GM18909 (cell line): ENCODE measurements at regions not wholly inside any gene's neighbourhood (a gene's known extent, or its start where the extent isn't known, plus 50 kb on each side); places are given as distances from the start of the nearest gene placed in this dataset.

Experiments used
- ATAC-seq: cut with Tn5 transposase; IDR thresholded peaks from one replicate; pipeline ENCODE4 v1.9.1; 2021; ENCODE audit warnings: mild to moderate bottlenecking; ENCODE audit not compliant: unreplicated experiment, poor library complexity

GRCh38 chr2:84292545-84292944, 166.5 kb downstream of the SUCLG1 start:
- ATAC-seq: no peak

GRCh38 chr2:84290537-84290936, 168.5 kb downstream of the SUCLG1 start:
- ATAC-seq: no peak

DNA sequence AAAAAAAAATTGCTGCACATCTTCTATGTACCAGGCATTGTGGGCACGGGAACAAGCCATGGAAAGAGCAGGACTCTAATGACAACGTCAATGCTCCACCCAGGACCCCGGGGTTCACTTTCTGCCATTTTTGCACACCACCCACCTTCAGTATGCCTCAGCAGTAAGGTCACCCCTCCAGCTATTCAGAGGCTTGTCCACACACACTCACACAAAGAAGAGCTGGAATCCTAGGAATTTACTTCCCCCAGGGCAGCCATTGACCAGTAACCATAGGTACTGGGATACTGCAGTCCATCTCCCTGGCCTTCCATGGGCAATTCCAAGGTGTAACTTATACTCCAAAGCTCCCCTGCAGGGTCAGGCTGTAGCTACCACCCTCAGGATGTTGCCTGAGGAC, 170.8 kb downstream of the SUCLG1 start:
- ATAC-seq: no peak

- ATAC-seq: no peak
Observed at GRCh38 chr2:84286878-84287277, 172.2 kb downstream of the SUCLG1 start.

DNA sequence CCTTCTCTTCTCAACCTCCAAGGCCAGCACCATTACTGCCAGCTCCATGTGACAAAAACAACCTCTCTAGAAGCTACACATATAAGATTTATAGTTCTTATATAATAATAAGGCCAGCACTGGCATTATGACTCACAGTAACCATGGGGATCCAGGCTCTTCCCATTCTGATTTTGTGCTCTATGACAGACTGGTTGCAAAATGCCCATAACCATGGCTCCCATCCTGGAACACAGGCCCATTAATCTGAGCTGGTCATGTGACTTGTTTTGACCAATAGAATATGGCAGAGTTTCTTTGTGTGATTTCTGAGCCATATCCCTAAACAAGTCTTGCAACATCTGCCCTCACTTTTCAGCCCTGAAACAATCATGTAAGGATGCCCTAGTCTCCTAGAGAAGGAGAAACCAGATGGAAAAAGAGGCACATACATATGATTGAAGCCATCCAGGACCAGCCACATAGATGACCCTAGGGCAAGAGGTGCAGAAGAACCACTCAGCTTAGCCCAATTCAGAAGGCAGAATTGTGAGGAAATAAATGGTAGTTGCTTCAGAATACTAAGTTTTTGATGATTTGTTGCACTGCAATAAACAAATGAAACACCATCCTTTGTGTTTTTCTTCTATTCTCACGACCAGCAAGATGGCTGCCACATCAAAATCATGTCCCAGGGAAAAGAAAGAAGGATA, 173.9 kb downstream of the SUCLG1 start:
- no peak for ATAC-seq

- ATAC-seq: no peak
Observed at GRCh38 chr2:84283506-84283905, 175.6 kb downstream of the SUCLG1 start.

GRCh38 chr2:84281510-84281909, 177.6 kb downstream of the SUCLG1 start:
- ATAC-seq: no peak

DNA sequence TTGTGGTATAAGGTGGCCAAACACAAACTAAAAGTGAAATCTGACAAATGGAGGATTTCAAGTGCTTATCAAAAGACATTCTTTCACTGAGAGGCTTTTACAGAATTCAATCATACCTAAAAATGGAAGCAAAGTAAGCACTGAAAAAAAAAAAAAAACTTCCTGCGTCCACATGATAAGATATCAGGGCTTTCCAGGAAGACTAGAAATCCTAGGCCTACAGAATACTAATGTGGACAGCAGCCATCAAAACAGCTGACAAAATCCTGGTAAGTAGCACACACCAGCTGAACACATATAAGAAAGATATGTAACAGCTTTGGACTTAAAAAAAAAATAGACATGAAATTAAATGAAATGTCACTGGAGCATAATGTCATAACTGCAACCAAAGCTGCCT, 178.2 kb downstream of the SUCLG1 start:
- no peak for ATAC-seq

GRCh38 chr2:84278386-84278785, 180.7 kb downstream of the SUCLG1 start:
- no peak for ATAC-seq

DNA sequence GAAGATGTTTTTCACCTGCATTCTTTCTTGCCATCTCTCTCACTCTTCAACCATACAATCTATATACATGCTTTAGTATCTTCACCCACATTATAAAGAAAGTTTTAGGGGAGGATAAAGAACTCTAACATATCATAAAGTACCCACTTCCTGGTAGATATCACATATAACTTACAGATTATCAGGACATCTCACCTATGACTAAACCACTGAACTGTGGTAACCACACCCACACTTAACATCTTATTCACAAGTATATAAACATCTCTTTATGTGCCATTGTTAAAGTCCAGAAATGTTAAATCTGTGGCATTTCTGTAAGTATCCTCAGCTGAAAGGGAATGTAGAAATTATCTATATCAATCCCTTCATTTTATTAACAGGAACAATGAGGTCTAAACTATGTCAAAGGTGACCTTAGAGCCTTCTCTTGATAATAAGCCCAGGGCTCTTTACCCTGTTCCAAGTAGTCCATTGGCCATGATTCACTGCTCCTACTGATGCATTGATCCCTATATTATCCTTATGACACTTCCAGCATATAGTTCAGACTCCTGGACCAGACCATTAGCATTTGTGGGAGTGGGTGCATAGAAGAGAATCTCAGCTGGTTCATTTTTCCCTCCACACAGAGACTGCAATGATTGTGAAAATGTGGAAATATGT, 182.4 kb downstream of the SUCLG1 start:
- no peak for ATAC-seq

DNA sequence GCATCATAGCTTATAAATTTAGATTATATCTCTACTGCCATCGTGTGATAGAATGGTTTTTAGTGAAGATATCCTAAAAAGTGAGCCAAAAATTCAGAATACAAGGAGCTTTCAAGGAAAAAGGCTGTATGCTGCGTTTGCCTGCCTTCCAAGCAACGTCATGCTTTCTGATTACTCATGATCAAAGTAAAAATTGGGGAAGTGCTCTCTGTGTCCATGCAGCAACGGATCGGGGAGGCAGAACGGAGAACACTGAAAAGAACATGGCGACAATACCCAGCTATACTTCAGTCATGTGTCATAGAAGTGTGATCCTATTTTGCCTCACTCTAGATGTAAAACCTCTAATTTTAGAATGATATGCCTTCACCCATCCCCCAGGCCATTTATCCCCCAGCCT, 185.7 kb downstream of the SUCLG1 start:
- no peak for ATAC-seq

- no peak for ATAC-seq
Observed at GRCh38 chr2:84271977-84272376, 187.1 kb downstream of the SUCLG1 start.

DNA sequence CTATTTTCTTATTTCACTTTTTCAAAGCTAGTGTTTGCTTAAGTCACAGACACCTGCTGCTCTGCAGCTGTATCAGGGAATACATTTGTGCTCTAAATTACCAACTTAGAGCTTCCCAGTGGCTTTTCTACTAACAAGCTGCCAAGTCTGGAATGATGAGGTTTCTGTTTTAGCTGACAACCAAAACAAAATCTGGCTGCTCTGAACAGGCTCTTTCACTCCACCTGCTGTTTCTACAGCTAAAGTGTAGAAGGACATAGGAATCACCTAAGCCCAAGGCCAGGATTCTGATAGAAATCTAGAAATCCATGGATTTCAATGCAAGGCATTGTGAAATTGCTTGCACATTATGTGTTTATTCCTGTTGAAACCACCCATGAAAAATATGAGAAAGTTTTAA, 201.2 kb downstream of the SUCLG1 start:
- no peak for ATAC-seq

DNA sequence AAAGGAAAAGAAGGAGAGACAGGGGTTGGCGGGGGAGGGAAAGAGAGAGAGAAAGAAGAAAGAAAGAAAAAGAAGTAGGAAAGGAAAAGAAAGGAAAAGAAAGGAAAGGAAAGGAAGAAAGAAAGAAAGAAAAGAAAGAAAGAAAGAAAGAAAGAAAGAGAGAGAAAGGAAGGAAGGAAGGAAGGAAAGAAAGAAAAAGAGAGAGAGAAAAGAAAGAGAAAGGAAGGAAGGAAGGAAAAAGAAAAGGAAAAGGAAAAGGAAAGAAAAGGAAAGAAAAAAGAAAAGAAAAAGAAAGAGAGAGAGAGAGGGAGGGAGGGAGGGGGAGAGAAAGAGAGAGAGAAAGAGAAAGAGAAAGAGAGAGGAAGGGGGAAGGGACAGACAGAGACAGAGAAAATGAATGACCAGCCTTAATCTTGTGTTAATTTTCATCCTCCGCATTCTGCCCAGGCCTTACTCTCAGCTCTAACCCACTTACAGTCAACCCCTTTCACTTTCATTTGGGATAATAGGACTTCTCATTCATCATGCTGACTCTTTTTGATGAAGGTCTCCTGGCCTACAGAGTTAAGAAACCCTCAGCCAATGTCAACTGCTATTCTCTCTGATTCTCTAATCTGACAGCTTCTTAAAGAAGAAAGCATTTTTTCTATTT, 207.3 kb downstream of the SUCLG1 start:
- ATAC-seq: no peak

- ATAC-seq: no peak
Observed at GRCh38 chr2:84249140-84249539, 209.9 kb downstream of the SUCLG1 start.

GRCh38 chr2:84247532-84247931, 211.5 kb downstream of the SUCLG1 start:
- no peak for ATAC-seq

- ATAC-seq: no peak
Observed at GRCh38 chr2:84243788-84244733, 215.0 kb downstream of the SUCLG1 start.

- ATAC-seq: no peak
Observed at GRCh38 chr2:84238907-84239306, 220.2 kb downstream of the SUCLG1 start.

GRCh38 chr2:84236288-84236687, 222.8 kb downstream of the SUCLG1 start:
- ATAC-seq: no peak

GRCh38 chr2:84234103-84234502, 225.0 kb downstream of the SUCLG1 start:
- ATAC-seq: no peak

GRCh38 chr2:84231478-84231877, 227.6 kb downstream of the SUCLG1 start:
- no peak for ATAC-seq
